Fibroblast of pulmonary artery (primary cell): ENCODE measurements at regions not wholly inside any gene's neighbourhood (a gene's known extent, or its start where the extent isn't known, plus 50 kb on each side); places are given as distances from the start of the nearest gene placed in this dataset.

Source experiments
- DNase-seq: peaks from one replicate; pipeline ENCODE4 v3.0.0-alpha.2; 2010; ENCODE audit warnings: low read depth
- H3K4me3 ChIP-seq: replicated peaks from 2 replicates; pipeline ENCODE4 v1.5.1; 2011; ENCODE audit warnings: low read depth, mild to moderate bottlenecking, control low read depth, low read length, moderate library complexity
- CTCF ChIP-seq: IDR thresholded peaks from 2 replicates; pipeline ENCODE4 v1.5.1; 2011; ENCODE audit warnings: mild to moderate bottlenecking, control low read depth, low read length, inconsistent platforms; ENCODE audit errors: missing control alignments

- H3K4me3 ChIP-seq: no peak overlapping the region
- TF ChIP-seq CTCF: no peak
- no peak for DNase-seq
Observed at GRCh38 chr10:117429643-117430265, 54.5 kb upstream of the PDZD8 start.

GRCh38 chr10:117427356-117427755, 52.1 kb upstream of the PDZD8 start:
- no peak overlapping the region for H3K4me3 ChIP-seq
- TF ChIP-seq CTCF: no peak
- DNase-seq: no peak

- no peak for DNase-seq
- TF ChIP-seq CTCF: no peak
- H3K4me3 ChIP-seq: no peak overlapping the region
Observed at GRCh38 chr10:117425974-117426566, 50.8 kb upstream of the PDZD8 start.

DNA sequence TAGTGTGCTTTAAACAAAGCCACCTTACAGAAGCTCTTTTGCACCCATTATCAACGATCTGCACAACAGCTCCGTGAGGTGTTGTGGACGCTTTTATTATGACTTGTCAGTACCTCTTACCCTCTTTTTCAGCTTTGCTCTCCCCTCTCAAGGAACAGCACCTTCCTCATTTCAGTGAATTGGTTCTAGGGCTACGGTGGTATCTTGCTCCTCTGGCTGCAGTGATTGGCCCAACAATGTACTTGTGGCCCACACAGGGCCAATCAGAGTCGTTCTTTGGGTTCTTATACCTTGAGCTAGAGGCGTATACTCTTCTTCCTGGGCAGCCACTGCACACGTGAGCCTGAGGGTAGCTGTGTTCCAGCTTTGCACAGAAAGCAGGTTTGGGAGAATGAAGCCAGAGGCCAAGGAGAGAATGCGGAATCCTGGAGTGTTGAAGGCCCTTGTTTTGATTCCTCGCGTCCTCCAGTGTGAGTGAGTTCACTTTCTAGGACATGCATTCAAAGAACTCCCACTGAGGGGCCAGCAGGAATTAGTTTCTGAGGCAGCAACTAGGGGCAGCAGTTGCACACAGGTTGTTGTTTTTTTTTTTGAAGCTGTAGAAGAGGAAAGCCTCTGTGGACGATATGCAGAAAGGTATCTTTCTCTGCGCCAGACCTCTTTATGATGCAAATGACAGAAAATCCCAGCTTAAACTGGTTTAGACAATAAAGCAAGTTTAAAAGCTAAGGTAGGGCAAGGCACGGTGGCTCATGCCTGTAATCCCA, 49.8 kb upstream of the PDZD8 start:
- H3K4me3 ChIP-seq: no peak overlapping the region
- no peak for TF ChIP-seq CTCF
- no peak for DNase-seq
